Heart right ventricle (tissue), 16 donors: ENCODE measurements at regions not wholly inside any gene's neighbourhood (a gene's known extent, or its start where the extent isn't known, plus 50 kb on each side); places are given as distances from the start of the nearest gene placed in this dataset.

Experiments used
- ATAC-seq, 8 donors: fragments of 200-7000 bp; cut with Tn5 transposase; one replicate each; pipeline ENCODE4 v1.9.1; 2020; ENCODE audit warnings: mild to moderate bottlenecking in 8 of 8, moderate library complexity in 8 of 8, moderate number of reproducible peaks in 1 of 8
- DNase-seq, 2 donors: peaks; one replicate each; pipeline ENCODE4 v3.0.0-alpha.2; 2020
- H3K27ac ChIP-seq, 10 donors: fragments of 200-600 bp; sonication (generic) in 2 of 10; one replicate each; pipeline versions ENCODE4 v1.5.0 to v1.8.0; 2020 to 2022; ENCODE audit warnings: mild to moderate bottlenecking in 3 of 10
- H3K27me3 ChIP-seq, 7 donors: fragments of 200-600 bp; one replicate each; pipeline ENCODE4 v1.8.0; 2021 to 2022; ENCODE audit warnings: mild to moderate bottlenecking in 2 of 7
- H3K36me3 ChIP-seq, 9 donors: fragments of 200-600 bp; sonication (generic) in 1 of 9; one replicate each; pipeline versions ENCODE4 v1.5.0 to v1.8.0; 2020 to 2022; ENCODE audit warnings: mild to moderate bottlenecking in 2 of 9
- H3K4me1 ChIP-seq, 9 donors: fragments of 200-600 bp; sonication (generic) in 1 of 9; one replicate each; pipeline versions ENCODE4 v1.5.0 to v1.8.0; 2020 to 2022; ENCODE audit warnings: mild to moderate bottlenecking in 4 of 9
- H3K4me3 ChIP-seq, 10 donors: fragments of 200-600 bp; sonication (generic) in 2 of 10; one replicate each; pipeline versions ENCODE4 v1.5.0 to v1.8.0; 2020 to 2022; ENCODE audit warnings: mild to moderate bottlenecking in 7 of 10, moderate library complexity in 2 of 10
- H3K9me3 ChIP-seq, 11 donors: fragments of 200-600 bp in 10 of 11; sonication (generic) in 2 of 11; one replicate each; pipeline versions ENCODE4 v1.5.0 to v1.8.0; 2013 to 2022; ENCODE audit warnings: mild to moderate bottlenecking in 2 of 11, control low read depth in 1 of 11, moderate library complexity in 1 of 11
- WGBS, 2 donors: extraction: QIAGEN DNeasy Blood & Tissue Kit; methylation state at CpG; one replicate each; pipeline ENCODE4 v1.1.7; 2013; ENCODE audit warnings: inconsistent platforms in 1 of 2; 5-methylcytosine and 5-hydroxymethylcytosine counted together
- intact Hi-C, 10 donors: fragments of 100-400 bp; cut with DNase I; formaldehyde crosslinking; loops; one replicate each; pipeline versions ENCODE4 v1.11.1 to v1.14.2; 2022
- TF ChIP-seq, protein P1 (sequence below), 9 donors: fragments of 200-600 bp; sonication (generic) in 2 of 9; IDR thresholded peaks; one replicate each; pipeline versions ENCODE4 v1.5.0 to v1.8.0; 2021 to 2022; ENCODE audit warnings: antibody characterized with exemption in 9 of 9, mild to moderate bottlenecking in 5 of 9, moderate library complexity in 1 of 9
- donor health status: Arrhythmogenic right ventricular cardiomyopathy.
- donor health status: ischemic (EF 13 %, LVEDD 7.1; RV severe dilation, severe dysfunction).
- donor health status: healthy with polysubstance abuse.
- donor health status: DM: no; HTN: yes; CAD: no.
- donor health status: DM: no; HTN: no; CAD: no.
- donor health status: ischemic (EF 25% LVEDD 6.9; RV normal size, moderate dysfunction).
- donor health status: ischemic (EF 25% LVEDD 5.7; RV mildly dilated, moderate dysfunction).
- donor health status: healthy.
- donor health status: DM: yes; HTN: yes; CAD: no.
- donor health status: Ischemic cardiomyopathy.
- donor health status: ischemic (EF 35%, LVEDD 5.7; RV mildly dilated, moderate dysfunction).
- donor health status: nonischemic (EF 11% LVEDD 7.7; RV severe dilation, severe dysfunction).
- donor health status: DM: yes; HTN: yes; CAD: no.
- donor health status: PGD.
- donor health status: ischemic (EF 29% LVEDD 5.4; RV normal size, mild dysfunction).
- donor health status: nonischemic (EF 23%, LVEDD 6.1; RV moderate dilation, normal function).

DNA sequence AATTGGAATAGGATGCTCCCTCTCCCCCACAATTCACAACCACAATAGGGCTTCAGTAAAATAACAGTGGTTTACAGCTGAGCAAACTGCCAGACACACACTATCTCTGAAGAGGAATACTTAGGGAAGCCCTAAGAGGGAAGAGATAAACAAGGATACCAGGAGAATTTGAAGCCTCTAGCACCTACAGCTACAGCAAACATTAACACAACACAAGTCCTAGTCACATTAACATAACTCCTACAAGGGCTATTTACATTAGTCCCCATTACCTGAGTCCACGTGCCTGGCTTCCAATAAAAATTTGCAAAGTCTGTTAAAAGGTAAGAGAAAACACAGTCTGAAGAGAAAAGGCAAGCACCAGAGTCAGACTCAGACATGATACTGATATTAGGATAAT, 346.9 kb upstream of the CDIN1 start:
- ATAC-seq = no peak

DNA sequence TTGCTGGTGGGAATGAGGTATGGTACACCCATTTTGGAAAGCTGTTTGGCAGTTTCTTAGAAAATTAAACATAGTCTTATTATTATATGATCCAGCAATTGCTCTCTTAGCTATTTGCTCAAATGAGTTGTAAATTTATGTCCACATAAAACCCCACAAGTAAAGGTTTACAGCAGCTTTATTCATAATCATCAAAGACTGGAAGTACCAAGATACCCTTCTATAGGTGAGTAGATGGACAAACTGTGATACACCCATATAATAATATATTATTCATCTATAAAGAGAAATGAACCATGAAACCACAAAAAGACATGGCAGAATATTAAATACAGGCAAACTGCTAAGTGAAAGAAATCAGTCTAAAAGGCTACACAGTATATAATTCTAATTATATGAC, 344.7 kb upstream of the CDIN1 start:
- intact Hi-C loops = no loop called here

More for the DNA sequence above, 346.9 kb upstream of the CDIN1 start:
- Histone ChIP-seq H3K4me1 (no peaks in the 10 kb centered on the region), H3K4me3 (no peak overlapping the region), H3K36me3 (no peaks in the 10 kb centered on the region), H3K27ac (no peak overlapping the region), H3K27me3 (no peaks in the 10 kb centered on the region), H3K9me3 (peaks cover 0 to 12% (median 0%) of the 10 kb centered on the region in 11 donors)
- TF ChIP-seq, protein P1, sequence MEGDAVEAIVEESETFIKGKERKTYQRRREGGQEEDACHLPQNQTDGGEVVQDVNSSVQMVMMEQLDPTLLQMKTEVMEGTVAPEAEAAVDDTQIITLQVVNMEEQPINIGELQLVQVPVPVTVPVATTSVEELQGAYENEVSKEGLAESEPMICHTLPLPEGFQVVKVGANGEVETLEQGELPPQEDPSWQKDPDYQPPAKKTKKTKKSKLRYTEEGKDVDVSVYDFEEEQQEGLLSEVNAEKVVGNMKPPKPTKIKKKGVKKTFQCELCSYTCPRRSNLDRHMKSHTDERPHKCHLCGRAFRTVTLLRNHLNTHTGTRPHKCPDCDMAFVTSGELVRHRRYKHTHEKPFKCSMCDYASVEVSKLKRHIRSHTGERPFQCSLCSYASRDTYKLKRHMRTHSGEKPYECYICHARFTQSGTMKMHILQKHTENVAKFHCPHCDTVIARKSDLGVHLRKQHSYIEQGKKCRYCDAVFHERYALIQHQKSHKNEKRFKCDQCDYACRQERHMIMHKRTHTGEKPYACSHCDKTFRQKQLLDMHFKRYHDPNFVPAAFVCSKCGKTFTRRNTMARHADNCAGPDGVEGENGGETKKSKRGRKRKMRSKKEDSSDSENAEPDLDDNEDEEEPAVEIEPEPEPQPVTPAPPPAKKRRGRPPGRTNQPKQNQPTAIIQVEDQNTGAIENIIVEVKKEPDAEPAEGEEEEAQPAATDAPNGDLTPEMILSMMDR (IDR thresholded peaks at IDR 0.05) = no peak
- DNase-seq = no peak
- intact Hi-C loops = no loop called here
- 66 to 74% methylated on average over 1 of the region's 1 CpG for WGBS, 2 donors

DNA sequence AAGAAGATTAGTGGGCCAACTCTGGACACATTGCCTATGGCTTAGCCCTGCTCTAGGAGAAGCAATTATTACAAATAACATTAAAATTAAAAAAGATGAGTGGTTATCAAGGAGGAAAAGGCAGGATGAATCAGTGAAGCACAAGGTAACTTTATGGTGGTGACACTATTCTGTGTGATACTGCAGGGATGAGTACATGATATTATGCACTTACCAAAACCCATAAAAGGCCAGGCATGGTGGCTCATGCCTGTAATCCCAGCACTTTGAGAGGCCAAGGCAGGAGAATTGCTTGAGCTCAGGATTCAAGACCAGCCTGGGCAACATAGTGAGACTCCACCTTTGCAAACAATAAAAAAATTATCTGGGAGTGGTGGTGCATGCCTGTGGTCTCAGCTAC, 344.3 kb upstream of the CDIN1 start:
- ATAC-seq (no peak), DNase-seq (no peak)
- Histone ChIP-seq H3K4me3 (no peak overlapping the region), H3K27ac (no peak overlapping the region), H3K27me3 (no peaks in the 10 kb centered on the region), H3K9me3 (peaks cover 0 to 12% (median 0%) of the 10 kb centered on the region in 11 donors), H3K4me1 (peaks cover 0 to 5% (median 0%) of the 10 kb centered on the region in 9 donors), H3K36me3 (no peaks in the 10 kb centered on the region)
- TF ChIP-seq, protein P1 (IDR thresholded peaks at IDR 0.05) = no peak
- intact Hi-C loops = no loop called here

More for the DNA sequence above, 344.7 kb upstream of the CDIN1 start:
- DNase-seq (no peak), ATAC-seq (no peak)
- H3K9me3 ChIP-seq = peaks cover 0 to 12% (median 0%) of the 10 kb centered on the region in 11 donors
- H3K4me1 ChIP-seq = peaks cover 0 to 3% (median 0%) of the 10 kb centered on the region in 9 donors
- no peaks in the 10 kb centered on the region for H3K27me3 ChIP-seq
- no peak overlapping the region for H3K4me3 ChIP-seq
- no peak overlapping the region for H3K27ac ChIP-seq
- TF ChIP-seq, protein P1 (IDR thresholded peaks at IDR 0.05) = no peak
- H3K36me3 ChIP-seq = no peaks in the 10 kb centered on the region

DNA sequence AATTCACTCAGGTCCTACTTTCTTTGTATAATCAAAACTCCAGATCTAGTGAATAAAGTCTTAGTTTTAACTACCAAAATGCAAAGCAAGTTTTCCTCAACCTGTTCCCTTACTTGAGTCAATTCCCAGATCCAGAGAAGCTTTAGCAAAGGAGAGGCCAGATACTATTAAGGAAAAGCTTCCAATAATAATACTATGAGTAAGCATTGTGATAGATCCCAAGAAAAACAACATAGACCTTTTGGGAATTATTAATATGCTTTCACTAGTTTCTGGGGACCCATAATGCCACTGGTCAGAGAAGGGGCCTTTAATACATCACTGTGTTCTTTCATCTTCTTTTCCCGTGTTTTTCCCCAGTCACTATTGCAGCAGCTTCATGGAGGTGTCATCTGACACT, 339.9 kb upstream of the CDIN1 start:
- Histone ChIP-seq H3K9me3 (peaks cover 0 to 18% (median 6%) of the 10 kb centered on the region in 11 donors), H3K27me3 (no peaks in the 10 kb centered on the region), H3K4me3 (no peak overlapping the region), H3K4me1 (peaks cover 0 to 5% (median 0%) of the 10 kb centered on the region in 9 donors), H3K27ac (no peak overlapping the region), H3K36me3 (no peaks in the 10 kb centered on the region)
- no peak for DNase-seq
- ATAC-seq = no peak
- WGBS, 2 donors = 71 to 76% methylated on average over 1 of the region's 1 CpG
- intact Hi-C loops = no loop called here
- TF ChIP-seq, protein P1 (IDR thresholded peaks at IDR 0.05) = no peak
